HG02852 (cell line): ENCODE measurements at regions not wholly inside any gene's neighbourhood (a gene's known extent, or its start where the extent isn't known, plus 50 kb on each side); places are given as distances from the start of the nearest gene placed in this dataset.

Experiments used
- ATAC-seq: cut with Tn5 transposase; IDR thresholded peaks from one replicate; pipeline ENCODE4 v1.9.1; 2021; ENCODE audit warnings: mild to moderate bottlenecking, moderate library complexity; ENCODE audit not compliant: unreplicated experiment

DNA sequence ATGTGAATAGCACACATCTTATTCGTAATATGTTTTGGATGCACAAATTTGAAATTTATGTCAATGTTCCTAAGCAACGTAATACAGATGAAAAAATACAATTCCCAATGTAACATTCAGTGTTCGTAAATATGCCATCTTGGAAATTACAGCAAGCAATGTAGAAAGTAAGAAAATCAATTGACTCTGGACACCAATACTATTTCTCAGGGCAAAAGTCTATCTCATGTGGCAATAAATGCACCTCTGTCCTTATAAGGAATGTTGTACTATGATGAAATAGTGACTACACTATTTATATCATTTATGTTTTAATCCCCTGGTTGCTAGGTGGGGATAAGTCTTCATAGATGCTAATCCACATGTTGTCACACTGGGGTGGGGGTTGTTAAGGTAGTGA, 251.2 kb downstream of the GXYLT1 start:
- no peak for ATAC-seq

DNA sequence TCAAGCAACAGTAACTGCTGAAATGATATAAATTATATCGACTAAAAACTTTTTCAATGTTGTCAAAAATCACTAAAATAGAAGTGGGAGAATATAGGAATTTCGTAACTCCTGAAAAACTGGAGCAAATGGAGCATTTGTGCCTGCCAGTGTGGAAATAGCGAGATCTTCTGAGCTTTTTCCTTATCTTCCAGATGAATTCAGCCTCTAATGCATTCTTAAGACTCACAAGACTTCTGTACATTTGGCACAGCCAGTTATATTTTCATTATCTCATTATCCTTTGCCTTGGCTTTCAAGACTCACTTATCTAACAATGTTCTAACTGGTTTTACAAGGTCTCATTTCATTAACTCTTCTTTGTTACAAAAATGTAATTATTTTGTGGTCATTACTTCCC, 252.4 kb downstream of the GXYLT1 start:
- no peak for ATAC-seq

DNA sequence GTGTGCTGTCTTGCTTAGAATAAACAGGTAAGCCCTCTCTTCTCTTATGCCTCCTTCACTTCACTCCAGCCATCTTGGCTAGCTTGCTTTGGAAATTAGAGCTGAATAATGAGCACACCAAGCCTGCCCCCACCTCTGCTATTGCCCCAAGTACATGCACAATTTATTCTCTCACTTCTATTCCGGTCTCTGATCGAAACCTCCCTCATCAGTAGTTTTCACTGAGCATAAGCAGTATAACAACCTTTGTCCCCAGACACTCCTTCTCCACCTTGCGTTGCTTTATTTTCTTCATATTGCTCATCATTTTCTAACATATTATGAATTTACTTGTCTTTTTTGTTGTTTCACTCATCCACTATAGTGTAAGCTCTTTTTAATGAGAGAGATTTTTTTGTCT, 253.4 kb downstream of the GXYLT1 start:
- no peak for ATAC-seq

DNA sequence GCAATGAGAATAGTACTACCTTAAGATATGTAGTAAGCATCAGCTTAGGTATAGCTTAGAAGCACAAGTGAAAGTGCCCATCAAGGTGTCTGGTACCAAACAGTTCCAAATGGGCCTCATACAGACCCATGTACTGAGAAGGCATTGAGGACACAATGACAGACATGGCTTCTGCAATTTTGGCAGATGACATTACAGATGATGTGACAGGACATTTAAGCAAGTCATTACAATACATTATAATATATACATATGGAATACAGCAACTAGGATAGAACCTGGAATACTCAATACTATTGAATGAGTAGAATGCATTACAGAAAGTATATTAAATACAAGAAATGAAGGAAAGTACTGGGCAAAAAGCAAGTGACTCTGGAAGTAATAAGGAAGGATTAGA, 256.4 kb downstream of the GXYLT1 start:
- ATAC-seq = no peak

DNA sequence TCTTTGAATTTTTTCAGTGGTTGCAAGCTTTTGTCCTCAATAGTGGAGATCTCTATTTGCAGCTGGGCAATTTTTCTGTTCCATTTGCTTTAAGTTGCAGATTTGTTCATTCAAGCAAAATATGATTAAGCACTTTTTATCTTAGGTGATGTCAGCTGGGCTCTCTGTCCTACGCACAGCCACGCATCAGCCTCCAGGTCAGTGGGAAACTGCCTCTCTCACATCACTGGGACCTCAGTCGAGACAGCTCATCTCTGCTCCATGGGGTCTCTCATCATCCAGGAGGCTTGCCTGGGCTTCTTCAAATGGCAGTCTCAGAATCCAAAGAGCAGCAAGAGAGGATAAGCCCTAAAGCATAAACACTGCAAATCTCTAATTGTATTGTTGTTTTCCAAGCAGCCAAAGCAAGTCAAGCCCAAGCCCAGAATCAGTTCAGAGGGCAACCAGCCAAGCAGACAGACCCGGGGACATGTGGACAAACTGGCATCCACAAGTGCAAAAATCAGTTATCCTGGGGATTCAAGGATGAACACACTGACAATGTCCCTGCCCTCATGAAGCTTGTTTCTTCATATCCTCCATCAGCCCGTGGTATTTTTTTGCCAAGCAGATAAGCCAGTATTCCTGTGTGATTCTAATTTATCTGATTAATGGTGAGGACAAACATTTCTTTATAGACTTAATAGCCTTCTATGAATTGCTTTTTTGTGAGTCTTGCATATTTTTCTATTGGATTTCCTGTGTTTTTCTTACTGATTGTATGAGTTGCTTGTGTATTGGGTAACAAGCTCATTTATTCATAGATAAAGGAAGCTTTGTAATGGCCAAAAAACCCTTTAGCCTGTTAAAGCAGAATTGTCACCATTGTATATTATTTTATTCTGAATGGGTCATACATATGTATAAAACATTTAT, 262.5 kb downstream of the GXYLT1 start:
- no peak for ATAC-seq

DNA sequence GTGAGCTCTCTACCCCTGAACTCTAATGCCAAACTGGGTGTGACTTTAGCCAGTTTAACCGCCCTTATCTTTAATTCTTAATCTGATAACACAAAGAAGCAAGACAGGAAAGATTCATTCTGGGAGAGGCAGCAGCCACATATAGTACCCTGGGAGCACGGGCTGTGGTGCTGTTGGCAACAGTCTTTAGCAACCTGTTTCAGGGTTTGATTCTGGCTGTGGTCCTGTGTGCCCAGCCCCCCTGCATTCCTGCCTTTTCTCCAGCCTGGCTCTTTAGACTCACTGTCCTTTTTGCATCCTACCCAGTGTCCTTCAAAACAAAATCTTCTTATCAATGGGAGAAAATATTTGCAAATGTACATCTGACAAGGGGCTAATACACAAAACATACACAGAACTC, 275.2 kb downstream of the GXYLT1 start:
- no peak for ATAC-seq

DNA sequence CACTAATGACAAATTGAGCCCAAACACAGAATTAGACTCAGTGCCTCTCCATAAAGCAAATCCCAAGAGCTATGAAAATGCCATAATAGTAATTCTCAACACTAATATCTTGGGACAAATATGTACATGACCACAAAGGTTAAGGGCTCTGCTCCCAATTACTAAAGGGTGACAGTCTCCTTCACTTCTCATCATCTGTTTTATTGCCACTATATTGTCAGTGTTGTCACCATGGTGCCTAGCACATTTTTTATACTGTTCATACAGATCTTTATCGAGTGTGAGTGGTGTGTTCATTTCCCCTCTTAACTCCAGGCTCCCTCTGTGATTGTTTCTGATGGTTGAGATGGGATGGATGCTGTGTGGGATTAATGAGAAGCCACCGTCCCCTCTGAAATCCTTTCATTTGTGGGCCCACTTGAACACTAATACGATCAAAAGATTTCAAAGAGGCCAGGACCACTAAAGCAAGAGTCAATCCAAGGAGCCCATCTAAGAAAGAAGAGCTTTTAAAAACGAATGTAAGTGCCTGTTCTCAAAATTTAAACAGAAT, 277.7 kb downstream of the GXYLT1 start:
- no peak for ATAC-seq

DNA sequence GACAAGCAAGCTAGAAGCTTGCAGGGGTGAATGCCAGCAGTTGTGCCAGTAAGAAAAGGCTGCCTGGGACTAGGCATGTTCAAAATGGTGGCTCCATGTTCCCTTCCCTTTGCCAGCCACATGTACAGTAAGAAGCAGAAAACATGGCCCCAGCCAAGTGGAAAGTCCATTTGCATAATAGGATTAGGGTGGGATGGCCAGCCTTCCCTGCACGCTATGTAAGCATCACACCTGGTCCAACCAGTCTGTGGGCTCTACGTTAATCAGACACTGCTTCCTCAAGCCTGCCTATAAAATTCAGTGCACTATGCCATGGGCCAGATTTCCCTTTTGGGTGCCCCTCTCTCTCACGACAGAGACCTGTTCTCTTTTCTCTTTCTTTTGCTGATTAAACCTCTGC, 288.4 kb downstream of the GXYLT1 start:
- ATAC-seq = no peak

DNA sequence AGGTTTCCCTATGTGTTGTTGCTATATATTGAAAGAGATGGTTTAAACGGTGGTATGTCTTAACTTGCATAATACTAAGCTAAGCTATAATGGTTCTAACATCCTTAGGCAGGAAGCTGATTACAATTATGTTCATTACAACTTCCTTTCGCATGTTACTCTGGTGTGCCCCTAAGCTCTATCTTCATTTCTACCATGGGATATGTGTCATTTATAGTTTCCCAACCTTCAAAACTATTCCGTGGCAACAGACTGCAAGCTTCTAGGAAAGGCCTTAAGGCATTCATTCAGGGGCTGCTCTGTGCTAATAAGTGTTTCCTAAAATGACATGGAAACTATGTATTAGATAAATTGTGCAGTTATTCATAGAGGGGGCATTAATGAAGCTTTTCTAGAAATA, 294.6 kb downstream of the GXYLT1 start:
- no peak for ATAC-seq

DNA sequence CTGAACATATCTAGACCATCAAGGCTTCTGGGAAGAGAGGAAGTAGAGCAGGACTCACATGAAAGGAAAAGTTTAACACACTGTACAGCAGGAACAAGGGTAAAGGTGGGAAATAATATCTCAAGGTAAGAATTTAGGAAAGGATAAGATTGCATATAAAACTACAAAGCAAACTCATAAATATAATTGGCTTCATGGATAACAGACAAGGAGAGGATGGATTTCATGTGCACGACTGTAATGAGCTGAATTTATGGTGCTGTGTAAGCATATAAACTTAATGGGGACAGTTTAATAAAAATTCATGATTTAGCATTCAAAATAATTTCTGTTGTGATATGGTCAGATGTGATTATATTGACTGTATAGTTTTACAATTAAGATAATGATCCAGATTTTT, 298.0 kb downstream of the GXYLT1 start:
- ATAC-seq = no peak

DNA sequence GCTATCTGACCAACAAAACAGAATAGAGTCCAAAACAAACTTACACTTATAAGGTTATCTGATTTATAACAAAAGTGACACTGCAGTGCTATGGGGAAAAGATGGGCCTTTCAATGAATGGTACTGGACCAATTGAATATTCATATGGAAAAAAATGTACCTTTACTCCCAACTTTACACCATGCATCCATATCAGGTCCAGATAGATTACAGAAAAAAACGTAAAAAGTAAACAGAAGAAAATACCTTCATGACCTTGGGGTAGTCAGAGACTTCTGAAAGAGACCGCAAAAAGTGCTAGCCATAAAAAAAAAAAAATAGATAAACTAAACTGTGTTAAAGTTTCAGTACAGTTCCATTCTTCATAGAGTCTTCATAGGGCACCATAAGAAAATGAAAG, 308.3 kb downstream of the GXYLT1 start:
- no peak for ATAC-seq

DNA sequence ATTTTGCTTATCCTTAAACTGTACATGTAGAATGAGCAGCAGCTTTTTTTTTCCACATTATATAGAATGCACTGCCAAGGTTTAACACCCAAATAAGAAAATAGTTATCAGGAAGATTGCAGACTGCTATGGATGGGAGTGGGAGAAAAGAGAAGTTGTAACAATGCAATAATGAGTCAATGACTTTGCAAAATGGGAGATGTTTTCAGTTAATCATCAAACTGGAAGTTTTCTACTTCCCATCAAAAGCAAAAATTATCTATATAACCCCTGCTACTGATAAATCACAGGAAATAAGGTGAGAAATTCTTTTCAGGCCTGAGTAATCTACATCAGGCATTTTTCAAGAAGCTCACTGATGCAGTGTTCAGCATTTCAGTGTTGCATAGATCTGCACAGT, 309.1 kb downstream of the GXYLT1 start:
- no peak for ATAC-seq

DNA sequence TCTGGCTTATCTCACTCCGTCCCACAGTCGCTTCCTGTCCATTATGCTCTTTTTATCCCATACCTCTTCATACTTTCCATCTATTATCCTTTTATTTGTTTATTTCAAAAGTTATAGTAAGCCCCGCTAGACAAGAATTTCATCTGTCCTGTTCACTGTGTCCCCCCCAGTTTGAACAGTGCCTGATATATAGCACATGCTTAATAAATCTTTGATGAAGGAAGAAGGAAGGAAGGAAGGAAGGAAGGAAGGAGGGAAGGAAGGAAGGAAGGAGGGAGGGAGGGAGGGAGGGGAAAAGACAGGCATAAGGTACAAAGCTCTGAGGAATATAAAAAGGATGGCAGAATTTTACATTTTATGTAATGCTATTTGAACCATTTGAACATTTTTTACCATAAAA, 324.7 kb downstream of the GXYLT1 start:
- no peak for ATAC-seq

DNA sequence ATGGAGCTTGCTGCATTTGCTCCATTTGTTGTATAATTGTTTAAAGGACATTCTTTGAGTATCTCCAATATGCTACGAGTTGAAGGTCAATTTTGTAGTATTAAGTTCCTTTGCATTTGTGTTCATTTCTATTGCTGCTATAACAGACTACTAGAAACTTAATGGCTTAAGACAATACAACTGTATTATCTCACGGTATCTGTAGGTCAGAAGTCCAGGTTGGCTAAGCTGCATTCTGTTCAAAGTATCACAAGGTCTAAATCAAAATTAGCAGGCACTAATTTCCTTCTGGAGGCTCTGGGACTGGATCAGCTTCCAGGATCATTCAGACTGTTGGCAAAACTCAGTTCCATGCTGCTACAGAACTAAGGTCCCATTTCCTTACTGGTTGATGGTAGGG, 340.6 kb downstream of the GXYLT1 start:
- no peak for ATAC-seq

DNA sequence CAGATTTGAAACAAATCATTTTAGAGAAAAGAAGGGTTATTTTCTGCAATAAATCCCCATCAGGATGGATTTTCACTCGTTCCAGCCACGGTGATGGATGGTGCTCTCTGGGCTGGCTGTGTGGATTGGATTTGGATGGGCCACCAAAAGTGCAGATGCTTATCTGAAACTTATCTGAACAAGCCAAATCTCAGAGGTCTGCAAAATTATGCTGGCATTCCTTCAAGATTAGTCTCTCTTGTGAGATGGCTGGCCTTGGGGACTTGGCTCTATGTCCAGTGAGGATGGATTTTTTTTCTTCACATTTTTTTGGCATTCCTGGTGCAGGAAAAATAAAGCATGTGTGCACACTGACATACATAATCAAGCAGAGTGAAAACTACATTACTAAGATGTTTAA, 341.9 kb downstream of the GXYLT1 start:
- no peak for ATAC-seq

DNA sequence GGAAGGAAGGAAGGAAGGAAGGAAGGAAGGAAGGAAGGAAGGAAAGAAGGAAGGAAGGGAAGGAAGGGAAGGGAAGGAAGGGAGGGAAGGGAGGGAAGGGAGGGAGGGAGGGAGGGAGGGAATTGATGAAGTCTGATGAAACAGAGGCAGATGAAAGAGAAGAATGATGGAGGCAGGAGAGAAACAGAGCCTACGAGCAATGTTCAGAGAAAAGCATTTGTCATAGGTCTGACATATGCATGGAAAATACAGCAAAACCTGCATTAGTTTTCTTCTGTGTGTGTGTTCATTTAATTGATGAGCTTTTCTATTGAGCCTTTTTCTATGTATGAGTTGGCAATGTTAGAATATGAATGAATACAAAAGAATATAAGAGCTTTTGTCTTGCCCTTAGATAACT, 343.4 kb downstream of the GXYLT1 start:
- ATAC-seq = no peak

DNA sequence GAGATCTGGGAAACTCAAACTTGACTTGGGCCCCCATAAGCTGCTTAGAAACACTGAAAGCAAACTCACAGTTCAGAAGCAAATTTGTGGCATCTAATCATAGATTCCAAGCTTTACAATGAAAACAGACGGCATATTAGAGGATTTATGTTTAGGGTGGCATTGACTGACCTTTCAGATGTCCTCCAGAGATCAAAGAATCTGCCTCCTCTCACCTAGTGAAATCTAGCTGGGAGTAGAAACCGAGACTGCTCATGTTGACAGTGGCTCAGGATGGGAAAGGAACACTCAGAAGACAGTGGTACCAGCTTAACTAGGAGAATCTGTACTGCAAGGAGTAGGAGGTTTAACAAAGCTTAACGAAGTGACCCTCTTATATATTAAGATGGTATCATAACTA, 345.0 kb downstream of the GXYLT1 start:
- no peak for ATAC-seq

DNA sequence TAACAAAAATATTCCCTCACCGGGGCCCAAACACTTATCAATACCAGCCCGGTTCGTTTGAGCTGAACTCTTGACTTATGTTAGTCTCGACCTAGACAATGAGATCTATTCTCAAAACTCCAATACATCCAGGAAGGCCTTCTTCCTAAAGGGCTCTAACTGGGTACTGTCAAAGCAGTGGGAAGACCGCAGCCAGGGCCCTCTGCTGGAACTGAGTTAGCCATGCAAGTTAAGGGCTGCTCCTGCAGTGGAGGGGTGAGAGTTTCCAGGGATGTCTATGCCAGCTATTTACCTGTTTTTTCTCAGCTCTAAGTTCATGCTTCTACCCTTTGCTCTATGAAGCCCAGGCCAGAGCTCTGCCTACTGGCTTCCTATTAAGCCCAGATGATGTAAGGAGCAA, 348.8 kb downstream of the GXYLT1 start:
- ATAC-seq = no peak

DNA sequence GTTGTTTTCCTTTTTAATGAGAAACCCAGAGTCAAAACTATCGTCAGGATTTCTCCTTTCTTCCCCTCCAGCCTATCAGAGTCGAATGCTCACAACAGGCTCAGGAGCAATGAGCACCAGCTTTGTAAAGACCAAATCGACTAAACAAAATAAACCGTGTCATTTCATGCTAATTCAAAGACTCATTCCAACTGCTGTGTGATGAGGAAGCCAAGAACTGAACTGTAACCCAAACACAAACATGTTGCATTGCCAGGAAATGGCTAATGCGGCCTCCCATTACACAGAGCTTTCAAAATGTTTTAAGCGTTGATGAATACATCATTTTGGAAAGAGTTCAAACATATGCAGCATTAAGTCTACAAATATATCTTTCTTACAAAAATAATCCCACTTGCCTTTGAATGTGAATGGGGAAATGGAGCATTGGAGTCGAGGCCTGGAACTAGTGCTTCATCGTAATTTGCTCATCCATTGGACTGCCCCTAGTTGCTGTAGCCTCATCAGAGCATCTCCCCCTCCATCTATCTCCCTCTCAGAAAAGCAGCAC, 349.5 kb downstream of the GXYLT1 start:
- no peak for ATAC-seq

DNA sequence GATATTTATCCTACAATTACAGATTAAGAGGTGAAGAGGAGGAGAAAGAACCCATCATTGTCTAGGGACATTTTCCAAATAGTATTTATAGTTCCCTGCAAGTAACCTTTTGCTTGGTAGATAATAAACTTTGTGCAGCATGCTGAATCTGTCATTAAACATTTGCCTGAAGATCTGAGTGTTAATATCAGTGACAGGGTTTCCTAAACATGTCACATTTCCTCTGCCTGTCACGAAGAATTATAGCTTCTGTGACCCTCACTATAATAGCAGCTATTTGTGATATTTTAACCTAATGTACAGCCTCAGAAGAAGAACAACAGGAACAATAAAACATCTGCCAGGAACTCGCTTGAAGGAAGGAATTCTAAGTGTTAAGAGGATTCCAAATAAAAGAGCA, 350.3 kb downstream of the GXYLT1 start:
- no peak for ATAC-seq

DNA sequence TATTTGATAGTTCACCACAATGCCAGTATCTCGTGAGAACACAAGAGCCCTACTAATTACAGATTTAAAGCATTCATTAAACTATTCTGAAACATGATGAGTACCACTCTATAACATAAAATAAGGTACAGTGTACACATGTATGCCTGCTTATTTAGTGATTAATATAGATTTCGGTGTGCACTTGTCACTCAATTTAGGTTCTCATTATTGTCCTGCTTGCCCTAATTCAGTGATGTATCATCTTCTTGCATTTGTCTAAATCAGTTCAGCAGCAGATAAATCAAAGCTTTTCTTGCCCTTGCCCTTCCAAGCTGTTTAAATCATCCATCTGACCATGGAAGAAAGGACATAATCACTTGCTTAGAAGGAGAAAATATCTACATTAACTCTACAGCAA, 359.7 kb downstream of the GXYLT1 start:
- no peak for ATAC-seq

DNA sequence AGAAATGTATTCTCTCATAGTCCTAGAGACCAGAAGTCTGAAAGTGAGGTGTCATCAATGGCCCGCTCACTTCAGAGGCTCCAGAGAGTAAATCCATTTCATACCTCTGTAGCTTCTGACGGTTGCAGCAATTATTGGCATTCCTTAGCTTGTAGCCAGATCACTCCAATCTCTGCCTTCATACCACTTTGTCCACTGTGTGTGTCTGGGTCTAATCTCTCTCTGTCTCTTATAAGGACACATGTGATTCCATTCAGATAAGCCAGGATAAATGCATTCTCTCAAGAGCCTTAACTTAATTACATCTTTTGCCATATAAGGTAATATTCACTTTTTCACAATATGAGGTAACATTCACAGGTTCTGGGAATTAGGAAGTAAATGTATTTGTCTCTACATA, 365.7 kb downstream of the GXYLT1 start:
- ATAC-seq = no peak
